PC-3 (cell line): ENCODE measurements at regions not wholly inside any gene's neighbourhood (a gene's known extent, or its start where the extent isn't known, plus 50 kb on each side); places are given as distances from the start of the nearest gene placed in this dataset.

ENCODE experiments used
- ATAC-seq: fragments of 200-7000 bp; cut with Tn5 transposase; 2 replicates; pipeline ENCODE4 v1.9.1; 2020; ENCODE audit warnings: mild to moderate bottlenecking, moderate library complexity
- BruUV-seq: library from RNA; stranded (reverse); fragments of 400-500 nt; replicated peaks from 2 replicates; lab custom pipeline; 2021; lab: Mats Ljungman, UMichigan
- CTCF ChIA-PET: fragments of 300-600 bp; sonication (Branson Sonifier 250); formaldehyde crosslinking; loops from one replicate; lab custom pipeline; 2022; ENCODE audit warnings: antibody characterized with exemption; lab: Charles Lee
- POLR2A ChIA-PET: fragments of 300-600 bp; sonication (Branson Sonifier 250); formaldehyde crosslinking; loops from one replicate; lab custom pipeline; 2022; ENCODE audit warnings: antibody characterized with exemption; ENCODE audit not compliant: unreplicated experiment; lab: Charles Lee
- DNase-seq: peaks from one replicate; pipeline ENCODE4 v3.0.0-alpha.2; 2015
- H2AFZ ChIP-seq: fragments of 300-600 bp; sonication (generic); 2 replicates; pipeline ENCODE4 v1.6.0; 2016; ENCODE audit warnings: antibody characterized with exemption, low read length
- H3F3A ChIP-seq: fragments of 300-600 bp; sonication (generic); one replicate; pipeline ENCODE4 v1.6.0; 2017; ENCODE audit warnings: antibody characterized with exemption, low read length, control low read depth, mild to moderate bottlenecking; ENCODE audit not compliant: unreplicated experiment
- H3K27ac ChIP-seq: fragments of 300-600 bp; sonication (generic); 2 replicates; pipeline ENCODE4 v1.5.1; 2016; ENCODE audit warnings: mild to moderate bottlenecking, low read length
- H3K27me3 ChIP-seq: fragments of 300-600 bp; sonication (generic); 2 replicates; pipeline ENCODE4 v1.6.1; 2016; ENCODE audit warnings: low read length, mixed read lengths
- H3K36me3 ChIP-seq: fragments of 300-600 bp; sonication (generic); 2 replicates; pipeline ENCODE4 v1.6.1; 2016; ENCODE audit warnings: low read depth, mixed run types, low read length, mixed read lengths
- H3K4me1 ChIP-seq: fragments of 300-600 bp; sonication (generic); 2 replicates; pipeline ENCODE4 v1.5.1; 2016; ENCODE audit warnings: low read length; ENCODE audit not compliant: insufficient read depth
- H3K4me2 ChIP-seq: fragments of 300-600 bp; sonication (generic); 2 replicates; pipeline ENCODE4 v1.6.0; 2016; ENCODE audit warnings: low read length
- H3K4me3 ChIP-seq: fragments of 300-600 bp; sonication (generic); 2 replicates; pipeline ENCODE4 v1.5.1; 2016; ENCODE audit warnings: mild to moderate bottlenecking, low read length, mixed read lengths
- H3K79me2 ChIP-seq: fragments of 300-600 bp; sonication (generic); 2 replicates; pipeline ENCODE4 v1.6.1; 2017; ENCODE audit warnings: low read length, mixed read lengths
- H3K9ac ChIP-seq: fragments of 300-600 bp; sonication (generic); 2 replicates; pipeline ENCODE4 v1.6.0; 2016; ENCODE audit warnings: mild to moderate bottlenecking, low read length
- H3K9me2 ChIP-seq: fragments of 300-600 bp; sonication (generic); replicated peaks from 2 replicates; pipeline ENCODE4 v1.6.1; 2016; ENCODE audit warnings: mixed run types, low read length, mixed read lengths
- H3K9me3 ChIP-seq: fragments of 300-600 bp; sonication (generic); 2 replicates; pipeline ENCODE4 v1.6.1; 2016; ENCODE audit warnings: low read length, mixed read lengths
- H4K20me1 ChIP-seq: fragments of 300-600 bp; sonication (generic); 2 replicates; pipeline ENCODE4 v1.6.1; 2016; ENCODE audit warnings: low read length, mixed read lengths
- CTCF ChIP-seq: fragments of 300-600 bp; sonication (generic); conservative IDR thresholded peaks from 2 replicates; pipeline ENCODE4 v1.5.1; 2017; ENCODE audit warnings: antibody characterized with exemption, low read depth, mild to moderate bottlenecking, low read length
- EZH2 ChIP-seq: fragments of 300-600 bp; sonication (generic); IDR thresholded peaks from one replicate; pipeline ENCODE4 v1.6.1; 2017; ENCODE audit warnings: antibody characterized with exemption, mild to moderate bottlenecking, low read length; ENCODE audit not compliant: unreplicated experiment
- EZH2phosphoT487 ChIP-seq: fragments of 300-600 bp; sonication (generic); IDR thresholded peaks from 2 replicates; pipeline ENCODE4 v1.6.1; 2018; ENCODE audit warnings: mild to moderate bottlenecking, antibody characterized with exemption, low read length, borderline replicate concordance
- intact Hi-C: fragments of 100-400 bp; cut with micrococcal nuclease; formaldehyde crosslinking; loops from 2 replicates; pipeline ENCODE4 v1.9.0; 2023

DNA sequence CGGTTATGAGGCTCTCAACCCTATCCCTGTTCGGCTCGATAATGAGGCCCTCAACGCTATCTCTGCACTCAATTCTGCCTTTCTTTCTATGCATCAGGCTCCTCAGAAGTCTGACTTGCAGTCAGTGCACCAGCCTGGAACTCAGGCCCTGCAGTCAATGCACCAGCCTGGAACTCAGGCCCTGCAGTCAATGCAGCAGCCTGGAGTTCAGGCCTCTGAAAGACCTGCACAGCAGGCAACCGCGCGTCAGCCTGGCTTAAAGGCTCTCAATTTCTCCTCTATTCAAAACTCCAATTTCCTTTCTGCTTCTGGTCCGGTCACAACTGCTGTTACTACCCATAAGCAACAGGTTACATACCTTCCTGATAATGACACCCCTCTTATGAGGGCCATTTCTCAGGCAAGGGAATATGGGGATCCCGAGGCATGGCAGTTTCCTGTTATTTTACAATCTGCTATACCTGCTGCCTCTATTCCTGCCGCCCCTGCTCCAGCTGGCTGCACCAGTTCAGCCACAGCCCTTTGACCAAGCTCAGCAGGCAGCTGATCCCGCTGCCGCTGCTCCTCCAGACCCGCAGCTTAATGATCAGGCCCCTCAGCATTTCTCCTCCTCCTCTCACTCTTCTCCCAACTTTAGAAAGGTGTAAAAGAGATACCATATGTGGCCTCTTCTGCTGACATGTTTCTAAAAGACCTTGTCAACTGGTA lies 933.6 kb upstream of the FANCL start:
- Histone ChIP-seq H3K9me2 (no peaks in the 10 kb centered on the region), H3K27me3 (peaks cover 26% of the 10 kb centered on the region), H3K4me1 (no peaks in the 10 kb centered on the region), H3K4me2 (no peak overlapping the region), H4K20me1 (no peaks in the 10 kb centered on the region), H3F3A (no peaks in the 10 kb centered on the region), H2AFZ (no peak overlapping the region), H3K27ac (no peak overlapping the region), H3K79me2 (no peaks in the 10 kb centered on the region), H3K9ac (no peak overlapping the region), H3K36me3 (no peaks in the 10 kb centered on the region), H3K4me3 (no peak overlapping the region), H3K9me3 (no peaks in the 10 kb centered on the region)
- no peak for TF ChIP-seq EZH2phosphoT487
- TF ChIP-seq EZH2: no peak
- no peak for TF ChIP-seq CTCF
- ATAC-seq: no peak
- no peak for DNase-seq
- ChIA-PET POLR2A (no interaction called here), CTCF (no interaction called here)
- intact Hi-C loops: no loop called here
- no TSS peak for BruUV-seq

DNA sequence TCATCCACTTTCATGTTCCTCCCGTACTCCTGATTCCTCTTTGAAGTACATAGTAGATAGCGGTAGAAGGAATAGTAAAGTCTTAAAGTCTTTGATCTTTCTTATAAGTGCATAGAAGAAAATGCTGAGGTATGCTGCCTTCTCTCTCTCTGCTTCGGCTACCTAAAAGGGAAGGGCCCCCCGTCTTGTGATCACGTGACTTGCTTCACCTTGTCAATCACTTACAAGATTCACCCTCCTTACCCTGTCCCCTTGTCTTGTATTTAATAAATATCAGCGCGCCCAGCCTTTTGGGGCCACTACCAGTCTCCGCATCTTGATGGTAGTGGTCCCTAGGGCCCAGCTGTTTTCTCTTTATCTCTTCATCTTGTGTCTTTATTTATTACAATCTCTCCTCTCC lies 932.2 kb upstream of the FANCL start:
- CTCF ChIA-PET: no interaction called here
- Histone ChIP-seq H4K20me1 (no peaks in the 10 kb centered on the region), H3K9ac (no peak overlapping the region), H3K9me2 (no peaks in the 10 kb centered on the region), H3K27ac (no peak overlapping the region), H3K27me3 (peaks cover 26% of the 10 kb centered on the region), H3K79me2 (no peaks in the 10 kb centered on the region), H3K9me3 (no peaks in the 10 kb centered on the region), H3K4me2 (no peak overlapping the region), H3K4me3 (no peak overlapping the region), H2AFZ (no peak overlapping the region), H3K4me1 (no peaks in the 10 kb centered on the region), H3F3A (no peaks in the 10 kb centered on the region), H3K36me3 (no peaks in the 10 kb centered on the region)
- no peak for TF ChIP-seq EZH2
- POLR2A ChIA-PET: no interaction called here
- ATAC-seq (no peak), DNase-seq (no peak)
- intact Hi-C loops: no loop called here
- no TSS peak for BruUV-seq

DNA sequence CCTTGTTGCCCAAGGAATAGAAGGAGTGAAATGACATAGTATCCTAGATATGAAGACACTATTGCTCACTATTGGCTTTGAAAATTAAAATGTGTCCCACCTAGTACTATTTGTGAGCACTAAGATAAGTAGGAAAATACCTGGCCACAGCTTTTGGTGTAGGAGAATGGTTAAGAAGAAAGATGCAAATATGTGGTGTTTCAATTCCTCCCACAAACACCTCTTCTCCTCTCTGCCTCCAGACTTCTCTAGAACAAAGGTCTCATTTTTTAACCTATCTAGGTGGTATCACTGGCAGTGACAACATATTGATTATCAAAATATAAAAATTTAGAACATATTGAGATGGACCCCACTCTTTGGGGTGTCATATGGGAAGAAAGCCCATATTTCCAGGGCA lies 929.9 kb upstream of the FANCL start:
- Histone ChIP-seq H3K4me1 (no peaks in the 10 kb centered on the region), H3K79me2 (no peaks in the 10 kb centered on the region), H3K9me2 (no peaks in the 10 kb centered on the region), H3K36me3 (no peaks in the 10 kb centered on the region), H3K9ac (no peak overlapping the region), H3K27ac (no peak overlapping the region), H2AFZ (no peak overlapping the region), H4K20me1 (no peaks in the 10 kb centered on the region), H3K4me3 (no peak overlapping the region), H3K4me2 (no peak overlapping the region), H3F3A (no peaks in the 10 kb centered on the region), H3K27me3 (peaks cover 46% of the 10 kb centered on the region), H3K9me3 (no peaks in the 10 kb centered on the region)
- intact Hi-C loops: no loop called here
- ATAC-seq (no peak), DNase-seq (no peak)
- ChIA-PET CTCF (no interaction called here), POLR2A (no interaction called here)
- TF ChIP-seq EZH2phosphoT487 (no peak), CTCF (no peak), EZH2 (no peak)
- no TSS peak for BruUV-seq
